LNCaP clone FGC (cell line): ENCODE measurements at regions not wholly inside any gene's neighbourhood (a gene's known extent, or its start where the extent isn't known, plus 50 kb on each side); places are given as distances from the start of the nearest gene placed in this dataset.

Experiments used
- DNase-seq: peaks from one replicate; pipeline ENCODE4 v3.0.0-alpha.2; 2011; ENCODE audit warnings: low read depth
- H3K4me3 ChIP-seq: 2 replicates; pipeline ENCODE4 v1.5.1; 2011; ENCODE audit warnings: mild to moderate bottlenecking, low read depth, low read length, control low read depth
- TF ChIP-seq, protein P1 (sequence below): IDR thresholded peaks from 2 replicates; pipeline ENCODE4 v1.5.1; 2012; ENCODE audit warnings: mild to moderate bottlenecking; ENCODE audit not compliant: control insufficient read depth, insufficient read depth; ENCODE audit errors: extremely low read depth

DNA sequence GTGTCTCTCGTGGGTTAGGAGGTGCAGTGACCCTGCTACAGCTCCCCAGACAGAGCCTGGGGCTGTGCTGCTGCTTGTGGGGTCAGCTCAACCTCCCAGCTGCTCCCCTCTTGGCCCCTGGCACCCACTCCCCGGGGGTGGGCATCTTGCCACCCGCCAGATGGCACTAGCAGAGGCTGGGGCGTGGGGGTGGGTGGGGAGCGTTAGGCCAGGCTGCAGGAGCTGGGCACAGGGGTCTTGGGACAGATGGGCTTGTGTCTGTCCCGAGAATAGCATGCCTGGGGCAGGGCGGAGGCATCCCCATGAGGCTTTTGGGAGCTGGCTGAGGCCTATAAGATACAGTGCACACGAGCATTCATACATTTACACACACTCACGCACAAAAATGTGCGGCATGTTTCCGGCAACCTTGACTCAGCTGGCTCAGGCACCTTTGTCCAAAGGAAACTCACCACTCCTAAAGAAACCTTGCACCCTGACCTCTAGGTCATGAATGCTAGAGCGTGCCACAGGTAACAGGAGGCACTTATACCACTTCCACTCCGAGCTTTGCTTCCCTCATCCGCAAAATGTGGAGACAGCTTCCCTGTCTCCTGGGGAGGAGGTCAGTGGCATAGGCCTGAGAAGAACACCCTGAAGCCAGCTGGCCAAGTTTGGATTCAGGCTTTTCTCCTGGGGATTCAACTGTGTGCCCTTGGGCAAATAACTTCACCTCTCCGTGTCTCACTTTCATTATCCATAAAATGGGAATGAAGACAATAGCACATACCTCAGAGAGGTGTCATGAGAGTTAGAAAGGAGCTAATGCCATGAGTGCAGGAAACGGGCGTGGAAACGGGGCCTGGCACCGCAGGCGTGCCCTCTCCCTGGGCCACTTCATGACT, 78.9 kb upstream of the LHX1 start:
- TF ChIP-seq, protein P1, sequence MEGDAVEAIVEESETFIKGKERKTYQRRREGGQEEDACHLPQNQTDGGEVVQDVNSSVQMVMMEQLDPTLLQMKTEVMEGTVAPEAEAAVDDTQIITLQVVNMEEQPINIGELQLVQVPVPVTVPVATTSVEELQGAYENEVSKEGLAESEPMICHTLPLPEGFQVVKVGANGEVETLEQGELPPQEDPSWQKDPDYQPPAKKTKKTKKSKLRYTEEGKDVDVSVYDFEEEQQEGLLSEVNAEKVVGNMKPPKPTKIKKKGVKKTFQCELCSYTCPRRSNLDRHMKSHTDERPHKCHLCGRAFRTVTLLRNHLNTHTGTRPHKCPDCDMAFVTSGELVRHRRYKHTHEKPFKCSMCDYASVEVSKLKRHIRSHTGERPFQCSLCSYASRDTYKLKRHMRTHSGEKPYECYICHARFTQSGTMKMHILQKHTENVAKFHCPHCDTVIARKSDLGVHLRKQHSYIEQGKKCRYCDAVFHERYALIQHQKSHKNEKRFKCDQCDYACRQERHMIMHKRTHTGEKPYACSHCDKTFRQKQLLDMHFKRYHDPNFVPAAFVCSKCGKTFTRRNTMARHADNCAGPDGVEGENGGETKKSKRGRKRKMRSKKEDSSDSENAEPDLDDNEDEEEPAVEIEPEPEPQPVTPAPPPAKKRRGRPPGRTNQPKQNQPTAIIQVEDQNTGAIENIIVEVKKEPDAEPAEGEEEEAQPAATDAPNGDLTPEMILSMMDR = no peak
- H3K4me3 ChIP-seq = no peak overlapping the region
- DNase-seq = no peak

DNA sequence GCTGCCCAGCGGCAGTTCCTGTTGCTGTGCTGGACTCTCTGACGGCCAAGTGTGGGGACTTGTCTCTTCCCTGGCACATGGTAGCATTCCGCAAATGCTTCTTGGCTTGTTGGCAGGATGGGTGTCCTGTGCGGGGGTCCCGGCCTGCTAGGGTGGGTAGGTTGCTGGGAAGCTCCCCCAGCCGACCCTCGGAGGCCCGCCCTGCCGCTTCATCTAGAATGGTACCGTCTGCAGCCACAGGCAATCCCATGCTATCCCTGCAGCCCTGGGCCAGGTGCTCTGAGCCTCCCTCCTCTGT, 78.3 kb upstream of the LHX1 start:
- no peak for DNase-seq
- no peak overlapping the region for H3K4me3 ChIP-seq
- TF ChIP-seq, protein P1 = no peak

DNA sequence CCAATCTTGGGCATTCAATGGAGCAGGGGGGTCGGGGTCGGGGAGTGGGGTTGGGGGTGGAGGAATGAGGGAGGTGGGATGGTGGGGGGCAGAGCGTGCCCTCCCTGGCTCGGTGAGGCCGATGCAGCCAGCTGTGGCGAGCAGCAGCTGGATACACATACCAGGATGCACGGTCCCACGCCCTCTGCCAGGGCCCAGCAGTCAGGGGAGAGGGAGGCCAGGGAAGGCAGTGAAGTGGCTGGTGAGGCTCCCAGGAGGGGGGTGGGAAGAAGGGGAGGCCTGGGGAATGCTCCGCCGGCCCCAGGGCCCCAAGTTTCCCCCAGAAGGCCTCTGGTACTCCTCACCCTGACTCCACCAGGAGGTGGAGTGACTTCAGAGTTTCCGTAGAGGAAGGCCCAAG, 77.6 kb upstream of the LHX1 start:
- TF ChIP-seq, protein P1 = no peak
- no peak overlapping the region for H3K4me3 ChIP-seq
- DNase-seq = no peak

DNA sequence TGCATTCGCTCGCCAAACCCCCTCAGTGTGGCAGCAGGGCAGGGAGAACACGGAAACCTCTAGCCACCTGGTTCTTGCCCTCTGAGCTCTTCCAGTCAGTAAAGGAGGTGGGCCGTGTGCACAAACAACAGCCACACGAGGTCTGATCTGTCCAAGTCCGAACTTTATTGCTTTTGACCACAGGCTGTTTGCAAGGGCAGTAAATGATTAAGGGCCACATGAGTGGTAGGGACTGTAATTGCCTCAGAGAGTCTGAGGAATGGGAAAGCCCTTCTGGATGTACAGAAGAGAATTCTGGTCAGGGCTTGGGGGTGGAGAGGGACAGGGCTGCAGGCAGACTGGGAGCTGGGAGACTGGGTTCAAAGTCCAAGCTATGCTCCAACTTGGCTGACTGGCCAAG, 75.7 kb upstream of the LHX1 start:
- H3K4me3 ChIP-seq = no peak overlapping the region
- no peak for DNase-seq
- TF ChIP-seq, protein P1 = no peak

DNA sequence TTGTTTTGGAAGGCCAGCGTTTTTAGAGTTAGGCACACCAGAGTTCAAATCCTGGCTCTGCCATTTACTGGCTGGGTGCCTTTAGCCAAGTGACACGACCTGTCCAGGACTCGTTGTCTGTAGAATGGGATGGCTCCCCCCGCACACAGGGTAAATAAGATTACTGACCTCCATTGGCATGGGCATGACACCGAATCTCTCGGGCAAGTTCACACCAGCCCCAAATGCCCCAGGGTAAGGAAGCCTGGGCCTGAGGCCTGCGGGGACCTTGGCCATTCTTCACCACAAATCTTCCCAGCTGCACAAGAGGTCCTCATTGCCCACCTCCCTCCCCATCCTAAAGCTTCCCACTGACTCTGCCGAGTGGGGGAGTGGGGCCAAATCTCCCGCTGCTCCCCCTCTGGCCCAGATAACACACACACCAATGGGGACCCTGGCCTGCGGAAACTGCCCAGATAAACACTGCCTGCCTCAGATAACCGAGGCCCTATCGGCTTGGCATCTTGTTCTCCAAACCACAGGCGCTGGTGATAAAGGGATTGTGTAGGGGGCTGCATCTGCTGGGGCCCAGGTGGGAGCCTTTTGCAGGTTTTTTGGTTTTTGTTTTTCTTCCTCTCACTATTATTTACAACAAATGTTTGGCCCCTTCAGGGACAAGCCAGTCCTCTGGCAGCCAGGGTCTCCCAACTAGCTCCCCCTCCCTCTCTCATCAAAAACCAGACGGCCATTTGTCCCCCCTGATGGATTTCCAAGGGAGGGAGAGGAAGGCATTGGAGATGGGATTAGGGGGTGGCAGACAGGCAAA, 75.0 kb upstream of the LHX1 start:
- TF ChIP-seq, protein P1 = no peak
- DNase-seq = no peak
- no peak overlapping the region for H3K4me3 ChIP-seq

DNA sequence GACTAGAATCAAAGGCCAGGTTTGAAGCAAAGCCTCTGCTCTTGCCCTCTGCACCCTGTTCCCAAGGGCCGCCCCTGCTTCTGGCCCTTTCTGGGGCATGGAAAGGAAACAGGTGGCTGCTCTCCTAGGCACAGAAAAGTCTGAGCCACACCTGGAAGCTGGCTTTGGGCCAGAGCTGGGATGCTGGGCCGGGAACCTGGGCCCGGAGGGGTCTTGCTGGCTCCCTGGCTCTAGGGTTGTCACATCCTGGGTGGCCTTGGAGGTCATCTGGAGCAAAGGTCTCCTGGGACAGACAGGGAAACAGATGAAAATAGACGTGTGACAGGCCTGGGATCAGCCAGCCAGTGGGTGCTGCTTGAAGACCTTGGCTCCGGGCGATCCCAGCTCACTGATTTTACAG, 74.1 kb upstream of the LHX1 start:
- TF ChIP-seq, protein P1 = no peak
- no peak for DNase-seq
- H3K4me3 ChIP-seq = no peak overlapping the region
